ENCODE measurements at regions not wholly inside any gene's neighbourhood (a gene's known extent, or its start where the extent isn't known, plus 50 kb on each side); places are given as distances from the start of the nearest gene placed in this dataset.

DNA sequence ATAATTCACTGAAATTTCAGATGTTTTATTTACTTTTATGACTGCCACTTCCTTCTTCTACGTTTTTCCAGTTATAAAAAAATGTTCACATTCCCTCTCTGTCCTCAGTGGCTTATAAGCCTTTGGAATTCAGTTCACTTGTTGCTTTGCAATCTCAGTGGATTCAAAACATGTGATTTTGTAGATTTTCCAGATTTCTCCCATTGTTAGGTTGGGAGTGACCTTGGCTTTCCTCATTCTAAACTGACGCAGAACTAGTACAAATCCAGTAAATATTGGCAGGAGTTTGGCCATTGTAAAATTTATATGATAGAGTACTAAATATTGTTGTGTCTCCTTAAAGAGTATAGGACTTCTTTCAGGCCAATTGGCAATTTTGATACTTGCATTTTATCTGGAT lies 812.3 kb upstream of the ROBO1 start:
- TF ChIP-seq, protein P1, sequence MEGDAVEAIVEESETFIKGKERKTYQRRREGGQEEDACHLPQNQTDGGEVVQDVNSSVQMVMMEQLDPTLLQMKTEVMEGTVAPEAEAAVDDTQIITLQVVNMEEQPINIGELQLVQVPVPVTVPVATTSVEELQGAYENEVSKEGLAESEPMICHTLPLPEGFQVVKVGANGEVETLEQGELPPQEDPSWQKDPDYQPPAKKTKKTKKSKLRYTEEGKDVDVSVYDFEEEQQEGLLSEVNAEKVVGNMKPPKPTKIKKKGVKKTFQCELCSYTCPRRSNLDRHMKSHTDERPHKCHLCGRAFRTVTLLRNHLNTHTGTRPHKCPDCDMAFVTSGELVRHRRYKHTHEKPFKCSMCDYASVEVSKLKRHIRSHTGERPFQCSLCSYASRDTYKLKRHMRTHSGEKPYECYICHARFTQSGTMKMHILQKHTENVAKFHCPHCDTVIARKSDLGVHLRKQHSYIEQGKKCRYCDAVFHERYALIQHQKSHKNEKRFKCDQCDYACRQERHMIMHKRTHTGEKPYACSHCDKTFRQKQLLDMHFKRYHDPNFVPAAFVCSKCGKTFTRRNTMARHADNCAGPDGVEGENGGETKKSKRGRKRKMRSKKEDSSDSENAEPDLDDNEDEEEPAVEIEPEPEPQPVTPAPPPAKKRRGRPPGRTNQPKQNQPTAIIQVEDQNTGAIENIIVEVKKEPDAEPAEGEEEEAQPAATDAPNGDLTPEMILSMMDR (IDR thresholded peaks at IDR 0.05), result no peak
- TF ChIP-seq ZFX (IDR thresholded peaks at IDR 0.05; ENCODE audit: borderline replicate concordance), result no peak

Data from 22Rv1 (cell line).